IPS DF 6.9 (cell line): ENCODE measurements at regions not wholly inside any gene's neighbourhood (a gene's known extent, or its start where the extent isn't known, plus 50 kb on each side); places are given as distances from the start of the nearest gene placed in this dataset.

Source experiments
- DNase-seq: peaks from one replicate; pipeline ENCODE4 v3.0.0-alpha.2; 2013; ENCODE audit warnings: low read depth, low spot score
- H3K27ac ChIP-seq: one replicate; pipeline ENCODE4 v1.5.1; 2013; ENCODE audit warnings: low read length, control low read depth
- H3K27me3 ChIP-seq: 2 replicates; pipeline ENCODE4 v1.6.1; 2013; ENCODE audit warnings: mild to moderate bottlenecking, low read length; ENCODE audit not compliant: control insufficient read depth, insufficient read depth
- H3K36me3 ChIP-seq: 2 replicates; pipeline ENCODE4 v1.6.1; 2013; ENCODE audit warnings: low read length; ENCODE audit not compliant: control insufficient read depth, insufficient read depth
- H3K4me1 ChIP-seq: 2 replicates; pipeline ENCODE4 v1.6.1; 2013; ENCODE audit warnings: low read length; ENCODE audit not compliant: control insufficient read depth, insufficient read depth
- H3K4me3 ChIP-seq: 2 replicates; pipeline ENCODE4 v1.5.1; 2013; ENCODE audit warnings: mild to moderate bottlenecking, low read length
- H3K9me3 ChIP-seq: 2 replicates; pipeline ENCODE4 v1.6.1; 2013; ENCODE audit warnings: low read length, inconsistent platforms; ENCODE audit not compliant: control insufficient read depth, insufficient read depth
- whole genome bisulfite sequencing: extraction: QIAGEN DNeasy Blood & Tissue Kit; methylation state at CpG from one replicate; pipeline ENCODE4 v1.1.7; 2013; ENCODE audit warnings: mixed read lengths, missing lambda C conversion rate; ENCODE audit not compliant: insufficient read length, insufficient coverage; 5-methylcytosine and 5-hydroxymethylcytosine counted together

- H3K27ac ChIP-seq, result no peak overlapping the region
- no peaks in the 10 kb centered on the region for H3K4me1 ChIP-seq
- H3K27me3 ChIP-seq, result no peaks in the 10 kb centered on the region
- H3K36me3 ChIP-seq, result no peaks in the 10 kb centered on the region
- no peak for DNase-seq
- no peak overlapping the region for H3K4me3 ChIP-seq
- H3K9me3 ChIP-seq, result no peaks in the 10 kb centered on the region
- no CpG with 5 or more reads among the region's 1 CpG for WGBS
Observed at GRCh38 chr11:104759464-104759863, 138.8 kb downstream of the CASP12 start.

DNA sequence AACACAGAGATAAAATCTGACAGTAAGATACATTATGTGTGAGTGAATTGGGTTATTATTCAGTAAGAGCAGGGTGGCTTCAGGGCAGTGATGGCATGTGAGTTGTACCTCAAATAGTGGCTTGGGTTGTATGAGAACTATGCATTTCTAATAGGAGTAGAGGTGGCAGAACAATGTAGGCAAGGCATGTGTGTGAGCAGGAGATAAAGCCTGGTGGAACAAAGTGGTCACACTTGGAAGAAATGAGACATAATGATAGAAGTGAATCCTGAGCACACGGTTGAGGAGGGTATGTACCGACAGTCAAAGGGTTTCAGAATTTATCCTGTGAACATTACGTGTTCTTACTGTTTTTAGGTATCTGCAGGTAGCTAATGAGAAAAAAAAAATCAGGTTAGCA is 159.3 kb downstream of the CASP12 start:
- Histone ChIP-seq H3K36me3 (no peaks in the 10 kb centered on the region), H3K4me1 (no peaks in the 10 kb centered on the region), H3K27me3 (no peaks in the 10 kb centered on the region), H3K27ac (no peak overlapping the region), H3K9me3 (no peaks in the 10 kb centered on the region), H3K4me3 (no peak overlapping the region)
- no CpG with 5 or more reads among the region's 3 CpGs for WGBS
- DNase-seq, result no peak

GRCh38 chr11:104738208-104738607 is 160.1 kb downstream of the CASP12 start:
- no peaks in the 10 kb centered on the region for H3K4me1 ChIP-seq
- no CpG with 5 or more reads among the region's 4 CpGs for WGBS
- no peaks in the 10 kb centered on the region for H3K27me3 ChIP-seq
- no peak for DNase-seq
- H3K36me3 ChIP-seq, result no peaks in the 10 kb centered on the region
- no peak overlapping the region for H3K4me3 ChIP-seq
- no peak overlapping the region for H3K27ac ChIP-seq
- H3K9me3 ChIP-seq, result no peaks in the 10 kb centered on the region

GRCh38 chr11:104736502-104736901 is 161.8 kb downstream of the CASP12 start:
- Histone ChIP-seq H3K4me3 (no peak overlapping the region), H3K36me3 (no peaks in the 10 kb centered on the region), H3K9me3 (no peaks in the 10 kb centered on the region), H3K27me3 (no peaks in the 10 kb centered on the region), H3K27ac (no peak overlapping the region), H3K4me1 (no peaks in the 10 kb centered on the region)
- no peak for DNase-seq
- WGBS, result no CpG with 5 or more reads among the region's 2 CpGs

DNA sequence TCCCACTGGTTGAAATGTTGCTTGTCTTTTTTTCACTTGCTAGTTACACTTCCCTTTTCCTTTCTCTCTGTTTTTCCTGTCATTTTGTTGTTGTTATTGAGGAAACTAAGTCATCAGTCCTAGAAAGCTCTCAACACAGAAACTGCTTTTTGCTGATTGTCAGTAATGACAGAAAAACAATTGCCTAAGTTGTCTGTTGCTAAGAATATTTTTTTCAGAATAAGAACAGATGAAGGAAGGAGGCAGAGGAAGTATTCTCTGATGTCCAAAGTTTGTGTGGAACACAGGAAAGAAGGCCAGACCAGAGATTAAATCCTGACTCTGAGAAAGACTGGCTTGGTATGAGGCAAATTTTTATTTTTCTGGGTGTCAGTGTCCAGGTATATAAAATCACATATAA is 163.3 kb downstream of the CASP12 start:
- H3K27ac ChIP-seq, result no peak overlapping the region
- no peaks in the 10 kb centered on the region for H3K36me3 ChIP-seq
- no peaks in the 10 kb centered on the region for H3K4me1 ChIP-seq
- DNase-seq, result no peak
- no peaks in the 10 kb centered on the region for H3K9me3 ChIP-seq
- H3K4me3 ChIP-seq, result no peak overlapping the region
- H3K27me3 ChIP-seq, result no peaks in the 10 kb centered on the region

DNA sequence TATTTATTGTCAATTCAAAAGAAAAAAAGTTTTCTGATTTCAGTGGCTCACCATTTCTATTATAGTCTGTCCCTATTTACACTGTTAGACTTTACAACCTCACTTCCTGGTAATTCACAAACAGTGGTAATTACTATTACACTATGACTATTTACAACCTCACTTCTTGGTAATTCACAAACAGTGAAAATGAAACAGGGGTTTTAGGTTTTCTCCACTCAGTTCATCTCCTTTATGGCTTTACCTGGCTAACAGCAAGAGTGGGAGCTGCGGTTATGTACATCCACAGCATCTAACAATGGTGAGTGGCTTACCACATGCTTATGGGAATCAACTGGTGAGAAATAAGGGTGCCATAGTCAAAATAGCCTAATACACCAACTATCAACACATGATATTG is 166.4 kb downstream of the CASP12 start:
- Histone ChIP-seq H3K9me3 (no peaks in the 10 kb centered on the region), H3K4me1 (no peaks in the 10 kb centered on the region), H3K27ac (no peak overlapping the region), H3K4me3 (no peak overlapping the region), H3K36me3 (no peaks in the 10 kb centered on the region), H3K27me3 (no peaks in the 10 kb centered on the region)
- no CpG with 5 or more reads among the region's 1 CpG for WGBS
- no peak for DNase-seq

GRCh38 chr11:104728927-104729326 is 169.3 kb downstream of the CASP12 start:
- WGBS, result no CpG with 5 or more reads among the region's 6 CpGs
- DNase-seq, result no peak
- no peaks in the 10 kb centered on the region for H3K27me3 ChIP-seq
- no peaks in the 10 kb centered on the region for H3K36me3 ChIP-seq
- no peaks in the 10 kb centered on the region for H3K9me3 ChIP-seq
- no peak overlapping the region for H3K4me3 ChIP-seq
- H3K27ac ChIP-seq, result no peak overlapping the region
- no peaks in the 10 kb centered on the region for H3K4me1 ChIP-seq

DNA sequence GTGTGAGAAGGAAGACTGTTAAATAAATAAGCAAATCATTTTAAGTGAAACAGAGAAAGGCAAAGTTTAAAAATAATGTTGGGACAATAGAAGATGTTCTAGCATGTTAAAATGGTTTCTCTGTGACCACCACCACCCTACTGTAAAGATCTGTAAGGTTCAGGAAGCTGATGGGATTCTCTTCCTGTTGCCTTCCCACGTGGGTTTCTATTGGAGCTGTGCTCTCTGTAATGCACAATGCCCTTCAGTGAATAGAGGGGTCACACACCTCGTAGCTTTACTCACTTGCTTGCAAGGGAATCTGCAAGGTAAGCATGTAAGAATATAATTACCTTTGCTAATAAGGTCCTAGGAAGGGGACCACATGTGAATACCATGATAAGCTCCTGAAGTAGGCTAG is 170.5 kb downstream of the CASP12 start:
- DNase-seq, result no peak
- no CpG with 5 or more reads among the region's 2 CpGs for WGBS
- Histone ChIP-seq H3K36me3 (no peaks in the 10 kb centered on the region), H3K9me3 (no peaks in the 10 kb centered on the region), H3K4me3 (no peak overlapping the region), H3K27ac (no peak overlapping the region), H3K27me3 (no peaks in the 10 kb centered on the region), H3K4me1 (no peaks in the 10 kb centered on the region)

DNA sequence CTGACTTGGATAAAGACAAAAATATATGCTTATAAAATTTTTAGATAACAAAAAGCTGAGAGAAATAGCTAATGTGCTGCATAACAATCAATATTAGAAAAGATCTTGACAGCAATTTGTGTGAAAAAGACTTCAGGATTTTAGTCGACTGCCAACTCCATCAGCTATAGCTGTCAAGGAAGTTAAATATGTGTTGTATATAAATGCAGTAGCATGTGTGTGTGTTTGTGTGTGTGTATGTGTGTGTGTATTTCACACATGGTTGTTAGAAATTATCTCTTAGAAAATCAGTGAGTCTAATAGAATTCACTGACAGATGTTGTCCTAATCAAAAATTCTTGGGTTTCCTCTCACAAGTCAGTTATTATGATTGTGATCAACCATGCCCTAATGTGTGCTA is 171.2 kb downstream of the CASP12 start:
- no CpG with 5 or more reads among the region's 1 CpG for WGBS
- no peaks in the 10 kb centered on the region for H3K27me3 ChIP-seq
- H3K36me3 ChIP-seq, result no peaks in the 10 kb centered on the region
- H3K9me3 ChIP-seq, result no peaks in the 10 kb centered on the region
- no peak for DNase-seq
- H3K4me3 ChIP-seq, result no peak overlapping the region
- H3K4me1 ChIP-seq, result no peaks in the 10 kb centered on the region
- no peak overlapping the region for H3K27ac ChIP-seq

DNA sequence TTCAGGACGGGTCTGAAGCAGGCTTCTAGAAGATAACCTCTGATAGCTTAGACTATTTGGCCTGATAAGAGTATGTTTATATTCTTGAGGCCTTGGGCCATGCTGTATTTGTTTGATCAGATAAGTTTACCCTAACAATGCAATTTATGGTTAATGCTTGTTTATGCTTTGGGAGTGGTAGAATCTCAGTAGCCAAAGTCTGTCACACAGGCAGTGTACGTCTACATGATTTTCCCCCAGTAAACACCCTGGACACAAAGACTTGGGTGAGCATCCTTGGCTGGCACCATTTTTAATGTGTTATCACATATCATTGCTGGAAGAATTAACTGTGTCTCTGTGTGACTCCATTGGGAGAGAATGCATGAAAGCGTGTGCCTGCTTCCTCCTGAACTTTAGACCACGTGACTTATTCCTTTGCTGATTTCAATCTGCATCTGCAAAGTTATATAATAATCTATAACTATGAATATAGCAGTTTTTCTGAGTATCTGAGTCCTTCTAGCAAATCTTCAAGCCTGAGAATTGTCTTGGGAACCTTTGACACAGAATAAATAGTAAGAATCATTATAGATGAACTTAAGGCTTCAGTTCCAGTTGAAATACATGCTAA is 172.4 kb downstream of the CASP12 start:
- no CpG with 5 or more reads among the region's 4 CpGs for WGBS
- no peaks in the 10 kb centered on the region for H3K4me1 ChIP-seq
- H3K9me3 ChIP-seq, result no peaks in the 10 kb centered on the region
- no peaks in the 10 kb centered on the region for H3K27me3 ChIP-seq
- DNase-seq, result no peak
- H3K4me3 ChIP-seq, result no peak overlapping the region
- no peaks in the 10 kb centered on the region for H3K36me3 ChIP-seq
- H3K27ac ChIP-seq, result no peak overlapping the region

GRCh38 chr11:104713401-104713800 is 184.9 kb downstream of the CASP12 start:
- Histone ChIP-seq H3K27ac (no peak overlapping the region), H3K4me3 (no peak overlapping the region), H3K4me1 (no peaks in the 10 kb centered on the region), H3K9me3 (no peaks in the 10 kb centered on the region), H3K36me3 (no peaks in the 10 kb centered on the region), H3K27me3 (no peaks in the 10 kb centered on the region)
- WGBS, result no CpG with 5 or more reads among the region's 1 CpG
- DNase-seq, result no peak
